CD4-positive, CD25-positive, alpha-beta regulatory T cell (primary cell): ENCODE measurements at regions not wholly inside any gene's neighbourhood (a gene's known extent, or its start where the extent isn't known, plus 50 kb on each side); places are given as distances from the start of the nearest gene placed in this dataset.

Experiments used
- ATAC-seq, 2 donors: fragments of 150-1000 bp; cut with Tn5 transposase; one replicate each; pipeline ENCODE4 v1.10.0; 2021; ENCODE audit warnings: low read depth in 2 of 2, moderate number of reproducible peaks in 2 of 2, moderate library complexity in 1 of 2
- DNase-seq, 3 donors: peaks; one replicate each; pipeline versions ENCODE4 v3.0.0 to v3.0.0-alpha.2; 2012 to 2022; ENCODE audit warnings: mixed read lengths in 1 of 3
- H3K27ac ChIP-seq: one replicate; pipeline ENCODE4 v1.7.0; 2013; ENCODE audit warnings: mild to moderate bottlenecking, low read length; ENCODE audit not compliant: insufficient read depth, poor library complexity, severe bottlenecking
- H3K27me3 ChIP-seq: one replicate; pipeline ENCODE4 v1.7.0; 2013; ENCODE audit warnings: low read length; ENCODE audit not compliant: control insufficient read depth, insufficient read depth
- H3K36me3 ChIP-seq: one replicate; pipeline ENCODE4 v1.7.0; 2013; ENCODE audit warnings: mild to moderate bottlenecking, low read length, moderate library complexity; ENCODE audit not compliant: control insufficient read depth, insufficient read depth
- H3K4me1 ChIP-seq: 2 replicates; pipeline ENCODE4 v1.7.0; 2013; ENCODE audit warnings: mild to moderate bottlenecking, low read length; ENCODE audit not compliant: insufficient read depth, control insufficient read depth, poor library complexity, severe bottlenecking
- H3K4me3 ChIP-seq: one replicate; pipeline ENCODE4 v1.7.0; 2013; ENCODE audit warnings: low read depth, mild to moderate bottlenecking, low read length, moderate library complexity
- H3K9me3 ChIP-seq, 2 experiments: 1 replicate in 1 of 2; 2 replicates in 1 of 2; pipeline ENCODE4 v1.7.0; 2013; ENCODE audit warnings: low read length in 2 of 2, mild to moderate bottlenecking in 1 of 2, moderate library complexity in 1 of 2; ENCODE audit not compliant: control insufficient read depth in 2 of 2
- H3K27ac Mint-ChIP-seq, 3 donors: one replicate each; pipeline ENCODE4 v1.8.0; 2020 to 2022; ENCODE audit warnings: mild to moderate bottlenecking in 3 of 3, mixed read lengths in 3 of 3, moderate library complexity in 2 of 3
- H3K27me3 Mint-ChIP-seq: one replicate; pipeline ENCODE4 v1.8.0; 2022; ENCODE audit warnings: mild to moderate bottlenecking, mixed read lengths
- H3K36me3 Mint-ChIP-seq: one replicate; pipeline ENCODE4 v1.8.0; 2020; ENCODE audit warnings: mixed read lengths
- H3K4me1 Mint-ChIP-seq, 4 donors: one replicate each; pipeline ENCODE4 v1.8.0; 2020 to 2022; ENCODE audit warnings: mixed read lengths in 4 of 4, mild to moderate bottlenecking in 1 of 4
- H3K4me3 Mint-ChIP-seq, 4 donors: one replicate each; pipeline ENCODE4 v1.8.0; 2020 to 2022; ENCODE audit warnings: mild to moderate bottlenecking in 4 of 4, mixed read lengths in 4 of 4, moderate library complexity in 3 of 4
- H3K9me3 Mint-ChIP-seq, 7 donors: one replicate each; pipeline ENCODE4 v1.8.0; 2020 to 2022; ENCODE audit warnings: mixed read lengths in 7 of 7, mild to moderate bottlenecking in 3 of 7, moderate library complexity in 2 of 7

- ATAC-seq (no peak), DNase-seq (no peak)
- Histone ChIP-seq H3K27ac (no peak overlapping the region), H3K36me3 (no peaks in the 10 kb centered on the region), H3K4me1 (no peaks in the 10 kb centered on the region), H3K9me3 (no peaks in the 10 kb centered on the region), H3K4me3 (no peak overlapping the region), H3K27me3 (no peaks in the 10 kb centered on the region)
- Mint-ChIP-seq H3K27ac (no peak overlapping the region), H3K4me1 (no peaks in the 10 kb centered on the region), H3K36me3 (no peaks in the 10 kb centered on the region), H3K4me3 (no peak overlapping the region), H3K9me3 (no peaks in the 10 kb centered on the region), H3K27me3 (no peaks in the 10 kb centered on the region)
Observed at GRCh38 chr2:198488964-198489363, 684.6 kb downstream of the PLCL1 start.

DNA sequence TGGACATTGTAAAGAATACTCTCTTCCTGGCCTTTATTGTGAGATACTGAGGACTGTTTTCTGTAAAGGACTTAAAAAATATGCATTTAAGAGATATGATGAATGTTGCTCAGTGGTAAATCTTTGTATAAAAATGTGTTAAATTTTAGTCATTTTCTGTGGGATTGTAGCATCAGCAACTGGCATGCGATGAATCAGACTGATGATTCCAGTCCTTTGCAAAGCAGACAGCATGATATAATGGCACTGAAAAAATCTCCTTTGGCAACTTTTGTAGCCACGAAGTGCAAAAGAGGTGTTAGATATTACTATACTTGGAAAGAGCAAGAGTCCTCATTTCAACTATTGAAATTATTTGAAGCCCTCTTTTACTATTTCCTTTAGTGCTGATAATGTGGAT is 678.7 kb downstream of the PLCL1 start:
- Histone ChIP-seq H3K36me3 (no peaks in the 10 kb centered on the region), H3K27ac (no peak overlapping the region), H3K9me3 (no peaks in the 10 kb centered on the region), H3K4me1 (no peaks in the 10 kb centered on the region), H3K27me3 (no peaks in the 10 kb centered on the region), H3K4me3 (no peak overlapping the region)
- ATAC-seq, result no peak
- Mint-ChIP-seq H3K9me3 (peaks cover 0 to 2% (median 0%) of the 10 kb centered on the region in 7 donors), H3K4me3 (no peak overlapping the region), H3K27ac (no peak overlapping the region), H3K36me3 (no peaks in the 10 kb centered on the region), H3K27me3 (no peaks in the 10 kb centered on the region), H3K4me1 (no peaks in the 10 kb centered on the region)
- DNase-seq, result no peak

DNA sequence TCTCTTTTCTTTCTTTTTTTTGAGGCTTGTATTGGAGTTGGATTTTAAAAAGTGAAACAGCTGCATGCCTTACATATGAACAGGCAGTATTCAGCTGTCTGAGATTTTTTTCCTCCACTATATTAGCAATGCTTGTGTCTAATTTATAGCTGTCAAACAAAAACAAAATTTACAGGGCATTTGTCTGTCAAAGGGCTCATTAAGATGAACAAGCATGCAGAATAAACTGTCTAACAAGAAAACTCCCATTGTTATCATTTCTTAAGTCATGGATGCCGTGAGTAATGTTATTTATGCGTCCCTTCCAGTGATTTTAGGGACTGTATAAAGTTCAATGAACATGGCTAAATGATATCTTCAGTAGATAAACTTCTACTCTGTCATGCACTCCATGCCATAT is 674.7 kb downstream of the PLCL1 start:
- H3K4me3 ChIP-seq, result no peak overlapping the region
- Mint-ChIP-seq H3K9me3 (peaks cover 0 to 2% (median 0%) of the 10 kb centered on the region in 7 donors), H3K36me3 (no peaks in the 10 kb centered on the region), H3K27me3 (no peaks in the 10 kb centered on the region), H3K4me1 (no peaks in the 10 kb centered on the region), H3K4me3 (no peak overlapping the region), H3K27ac (no peak overlapping the region)
- H3K27me3 ChIP-seq, result no peaks in the 10 kb centered on the region
- no peaks in the 10 kb centered on the region for H3K9me3 ChIP-seq
- no peaks in the 10 kb centered on the region for H3K4me1 ChIP-seq
- no peak overlapping the region for H3K27ac ChIP-seq
- DNase-seq (no peak), ATAC-seq (no peak)
- H3K36me3 ChIP-seq, result no peaks in the 10 kb centered on the region

DNA sequence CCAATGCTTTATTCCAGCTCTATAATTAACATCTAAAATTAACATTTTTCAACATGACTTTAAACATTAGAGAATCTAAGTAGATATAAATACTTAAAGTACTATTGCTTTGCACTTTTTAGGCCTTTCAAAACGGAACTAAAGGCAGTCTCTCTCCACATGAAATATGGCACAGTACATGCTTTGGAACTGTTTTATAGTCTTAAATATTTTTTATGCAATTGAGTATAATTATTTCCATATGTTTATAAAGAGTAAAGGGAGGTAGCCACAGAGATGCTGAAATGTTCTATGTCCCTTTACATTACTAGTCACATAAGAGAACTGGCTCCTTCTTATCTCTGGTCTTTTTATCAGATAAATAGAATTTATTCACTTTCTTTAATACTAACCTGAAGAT is 674.0 kb downstream of the PLCL1 start:
- DNase-seq (no peak), ATAC-seq (no peak)
- no peaks in the 10 kb centered on the region for H3K27me3 Mint-ChIP-seq
- Histone ChIP-seq H3K36me3 (no peaks in the 10 kb centered on the region), H3K4me3 (no peak overlapping the region), H3K27me3 (no peaks in the 10 kb centered on the region), H3K27ac (no peak overlapping the region), H3K9me3 (no peaks in the 10 kb centered on the region), H3K4me1 (no peaks in the 10 kb centered on the region)
- no peak overlapping the region for H3K27ac Mint-ChIP-seq
- H3K4me3 Mint-ChIP-seq, result no peak overlapping the region
- no peaks in the 10 kb centered on the region for H3K36me3 Mint-ChIP-seq
- H3K4me1 Mint-ChIP-seq, result no peaks in the 10 kb centered on the region
- H3K9me3 Mint-ChIP-seq, result peaks cover 0 to 2% (median 0%) of the 10 kb centered on the region in 7 donors

DNA sequence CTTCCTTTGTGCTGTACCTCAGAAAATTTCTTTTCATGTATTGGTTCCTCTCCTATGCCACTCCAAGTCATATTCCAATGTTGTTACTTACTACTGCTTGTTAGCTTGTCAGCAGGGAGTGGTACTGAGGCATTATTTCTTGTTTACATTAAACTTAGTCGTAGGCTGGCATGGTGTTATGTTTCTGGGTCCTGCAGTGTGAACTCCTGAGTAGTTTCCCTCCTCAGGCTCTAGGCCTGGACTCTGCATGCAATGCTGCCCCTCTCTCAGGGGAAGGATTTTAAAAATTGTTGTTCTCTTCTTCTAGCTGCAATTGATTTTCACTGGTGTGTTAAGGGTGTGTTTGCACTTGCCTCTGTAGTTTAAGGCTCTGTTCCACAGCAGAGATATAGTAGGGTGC is 671.6 kb downstream of the PLCL1 start:
- Histone ChIP-seq H3K36me3 (no peaks in the 10 kb centered on the region), H3K27ac (no peak overlapping the region), H3K27me3 (no peaks in the 10 kb centered on the region), H3K4me3 (no peak overlapping the region), H3K4me1 (no peaks in the 10 kb centered on the region), H3K9me3 (no peaks in the 10 kb centered on the region)
- DNase-seq (no peak), ATAC-seq (no peak)
- H3K36me3 Mint-ChIP-seq, result no peaks in the 10 kb centered on the region
- H3K4me3 Mint-ChIP-seq, result no peak overlapping the region
- H3K27ac Mint-ChIP-seq, result no peak overlapping the region
- H3K27me3 Mint-ChIP-seq, result no peaks in the 10 kb centered on the region
- no peaks in the 10 kb centered on the region for H3K4me1 Mint-ChIP-seq
- H3K9me3 Mint-ChIP-seq, result peaks cover 0 to under 1% (median 0%) of the 10 kb centered on the region in 7 donors

- H3K4me3 Mint-ChIP-seq, result no peak overlapping the region
- DNase-seq, result no peak
- H3K4me1 ChIP-seq, result no peaks in the 10 kb centered on the region
- H3K27ac Mint-ChIP-seq, result no peak overlapping the region
- H3K27ac ChIP-seq, result no peak overlapping the region
- H3K4me3 ChIP-seq, result no peak overlapping the region
- H3K4me1 Mint-ChIP-seq, result no peaks in the 10 kb centered on the region
- no peaks in the 10 kb centered on the region for H3K27me3 Mint-ChIP-seq
- ATAC-seq, result no peak
- H3K36me3 Mint-ChIP-seq, result no peaks in the 10 kb centered on the region
- H3K27me3 ChIP-seq, result no peaks in the 10 kb centered on the region
- peaks cover 0 to 1% (median 0%) of the 10 kb centered on the region in 7 donors for H3K9me3 Mint-ChIP-seq
- no peaks in the 10 kb centered on the region for H3K9me3 ChIP-seq
- no peaks in the 10 kb centered on the region for H3K36me3 ChIP-seq
Observed at GRCh38 chr2:198471291-198471690, 666.9 kb downstream of the PLCL1 start.

- Mint-ChIP-seq H3K36me3 (no peaks in the 10 kb centered on the region), H3K4me1 (no peaks in the 10 kb centered on the region), H3K9me3 (peaks cover 0 to 5% (median 0%) of the 10 kb centered on the region in 7 donors), H3K27ac (no peak overlapping the region), H3K27me3 (no peaks in the 10 kb centered on the region), H3K4me3 (no peak overlapping the region)
- H3K36me3 ChIP-seq, result no peaks in the 10 kb centered on the region
- ATAC-seq (no peak), DNase-seq (no peak)
- no peaks in the 10 kb centered on the region for H3K9me3 ChIP-seq
- no peak overlapping the region for H3K4me3 ChIP-seq
- no peak overlapping the region for H3K27ac ChIP-seq
- no peaks in the 10 kb centered on the region for H3K4me1 ChIP-seq
- no peaks in the 10 kb centered on the region for H3K27me3 ChIP-seq
Observed at GRCh38 chr2:198468136-198468535, 663.7 kb downstream of the PLCL1 start.

DNA sequence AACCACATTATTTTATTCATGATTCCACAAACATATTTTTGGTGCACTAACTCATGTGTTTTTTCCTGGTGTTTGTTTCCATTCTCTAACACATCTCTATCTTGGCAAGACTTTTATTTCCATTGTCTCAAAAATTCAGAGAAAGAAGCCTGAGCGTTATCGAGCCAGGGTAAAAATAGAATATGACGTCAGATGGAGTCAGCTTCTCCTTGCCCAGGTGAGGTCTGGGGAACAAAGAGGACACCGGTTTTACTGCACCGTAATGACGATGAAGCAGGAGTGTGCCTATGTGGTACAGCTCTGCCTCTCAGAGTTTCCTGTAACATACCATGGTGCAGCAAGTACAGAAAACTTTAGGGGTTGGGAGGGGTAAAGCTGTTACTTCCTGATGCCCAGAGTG is 661.6 kb downstream of the PLCL1 start:
- H3K9me3 ChIP-seq, result no peaks in the 10 kb centered on the region
- no peaks in the 10 kb centered on the region for H3K4me1 ChIP-seq
- Mint-ChIP-seq H3K9me3 (peaks cover 0 to 5% (median 0%) of the 10 kb centered on the region in 7 donors), H3K27ac (no peak overlapping the region), H3K4me3 (no peak overlapping the region), H3K36me3 (no peaks in the 10 kb centered on the region), H3K4me1 (no peaks in the 10 kb centered on the region), H3K27me3 (no peaks in the 10 kb centered on the region)
- H3K27ac ChIP-seq, result no peak overlapping the region
- H3K36me3 ChIP-seq, result no peaks in the 10 kb centered on the region
- H3K27me3 ChIP-seq, result no peaks in the 10 kb centered on the region
- H3K4me3 ChIP-seq, result no peak overlapping the region
- DNase-seq (no peak), ATAC-seq (no peak)
